Mammary epithelial cell (primary cell): ENCODE measurements at regions not wholly inside any gene's neighbourhood (a gene's known extent, or its start where the extent isn't known, plus 50 kb on each side); places are given as distances from the start of the nearest gene placed in this dataset.

Experiments
- CTCF ChIP-seq, 2 donors: IDR thresholded peaks in 1 of 2; conservative IDR thresholded peaks in 1 of 2; 2 replicates each; pipeline ENCODE4 v1.5.1; 2011 to 2012; ENCODE audit warnings: inconsistent platforms in 2 of 2, low read length in 2 of 2, mild to moderate bottlenecking in 2 of 2, control low read depth in 1 of 2, low read depth in 1 of 2; ENCODE audit not compliant: insufficient read depth in 1 of 2; ENCODE audit errors: extremely low read depth in 1 of 2
- EZH2 ChIP-seq: IDR thresholded peaks from 2 replicates; pipeline ENCODE4 v1.6.1; 2012; ENCODE audit warnings: low read length, inconsistent platforms, borderline replicate concordance

DNA sequence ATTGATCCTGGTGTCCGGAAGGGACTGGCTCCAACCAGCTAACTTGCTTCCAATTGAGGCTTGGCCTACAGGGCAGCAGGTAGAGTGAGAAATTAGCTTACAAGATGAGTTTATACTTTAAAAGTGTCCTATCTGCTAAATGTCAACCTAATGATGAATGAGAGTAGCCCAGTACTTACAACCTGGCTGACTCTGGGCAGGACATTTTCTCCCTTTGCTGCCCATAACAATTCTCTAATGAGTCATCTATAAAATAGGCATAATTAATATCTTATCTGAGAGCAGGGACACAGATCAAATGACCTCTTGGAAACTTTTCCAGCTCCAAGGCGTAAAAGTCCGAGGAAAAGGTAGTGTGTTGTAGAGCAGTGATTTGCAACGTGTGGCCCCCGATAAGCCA, 398.4 kb upstream of the BOD1L1 start:
- TF ChIP-seq CTCF (conservative IDR thresholded peaks at IDR 0.05 in 1 of 2, IDR thresholded peaks at IDR 0.05 in 1 of 2; ENCODE audit: extremely low read depth in 1 of 2, insufficient read depth in 1 of 2, low read depth in 1 of 2, low read length in 2 of 2) (no peak), EZH2 (no peak)
